ACC112 (cell line): ENCODE measurements at regions not wholly inside any gene's neighbourhood (a gene's known extent, or its start where the extent isn't known, plus 50 kb on each side); places are given as distances from the start of the nearest gene placed in this dataset.

Experiments used
- H2AFZ ChIP-seq: fragments of 200-600 bp; sonication (generic); one replicate; pipeline ENCODE4 v1.6.0; 2017; ENCODE audit warnings: antibody characterized with exemption, low read length; ENCODE audit not compliant: unreplicated experiment
- H3K27ac ChIP-seq: fragments of 200-600 bp; sonication (generic); 2 replicates; pipeline ENCODE4 v1.5.1; 2014; ENCODE audit warnings: low read depth, mild to moderate bottlenecking, antibody characterized with exemption, low read length, moderate library complexity
- H3K27me3 ChIP-seq: fragments of 200-600 bp; sonication (generic); 2 replicates; pipeline ENCODE4 v1.6.1; 2014; ENCODE audit warnings: mild to moderate bottlenecking, antibody characterized with exemption, low read length, moderate library complexity, mixed read lengths; ENCODE audit not compliant: insufficient read depth
- H3K36me3 ChIP-seq: fragments of 200-600 bp; sonication (generic); 2 replicates; pipeline ENCODE4 v1.6.1; 2016; ENCODE audit warnings: mild to moderate bottlenecking, antibody characterized with exemption, low read length, moderate library complexity, mixed read lengths; ENCODE audit not compliant: insufficient read depth
- H3K4me1 ChIP-seq: fragments of 200-600 bp; sonication (generic); one replicate; pipeline ENCODE4 v1.6.1; 2016; ENCODE audit warnings: low read length, mixed read lengths; ENCODE audit not compliant: insufficient read depth, unreplicated experiment, control insufficient read depth
- H3K4me3 ChIP-seq: fragments of 200-600 bp; sonication (generic); 2 replicates; pipeline ENCODE4 v1.5.1; 2014; ENCODE audit warnings: mild to moderate bottlenecking, low read depth, low read length
- H3K79me2 ChIP-seq: fragments of 200-600 bp; sonication (generic); one replicate; pipeline ENCODE4 v1.6.0; 2016; ENCODE audit warnings: low read length; ENCODE audit not compliant: control insufficient read depth, unreplicated experiment, insufficient read depth

GRCh38 chr17:77349976-77350830 is 209.4 kb downstream of the SEC14L1 start:
- Histone ChIP-seq H3K27ac (peak overlapping the region; percentile 13; the same call in 1 of the 2 replicates), H3K79me2 (peaks cover 79% of the 10 kb centered on the region), H3K27me3 (no peaks in the 10 kb centered on the region), H3K4me1 (peaks cover 45% of the 10 kb centered on the region), H3K36me3 (no peaks in the 10 kb centered on the region), H2AFZ (no peak overlapping the region), H3K4me3 (no peak overlapping the region)

- H2AFZ ChIP-seq = no peak overlapping the region
- H3K36me3 ChIP-seq = no peaks in the 10 kb centered on the region; the same call in 1 of the 2 replicates
- no peak overlapping the region for H3K4me3 ChIP-seq
- H3K27ac ChIP-seq = no peak overlapping the region
- H3K4me1 ChIP-seq = peaks cover 57% of the 10 kb centered on the region
- no peaks in the 10 kb centered on the region for H3K27me3 ChIP-seq
- peaks cover 71% of the 10 kb centered on the region for H3K79me2 ChIP-seq
These were observed 211.7 kb downstream of the SEC14L1 start for GRCh38 chr17:77352441-77352840.

- H3K27me3 ChIP-seq = no peaks in the 10 kb centered on the region
- H3K36me3 ChIP-seq = no peaks in the 10 kb centered on the region; the same call in 1 of the 2 replicates
- no peak overlapping the region for H3K4me3 ChIP-seq
- H3K27ac ChIP-seq = peak overlapping the region; percentile 93
- peaks cover 71% of the 10 kb centered on the region for H3K79me2 ChIP-seq
- H2AFZ ChIP-seq = no peak overlapping the region
- H3K4me1 ChIP-seq = peaks cover 61% of the 10 kb centered on the region
These were observed 212.2 kb downstream of the SEC14L1 start for GRCh38 chr17:77352996-77353395.

GRCh38 chr17:77353684-77354419 is 213.1 kb downstream of the SEC14L1 start:
- Histone ChIP-seq H3K27me3 (no peaks in the 10 kb centered on the region), H3K27ac (peak overlapping the region; percentile 93), H3K4me1 (peaks cover 62% of the 10 kb centered on the region), H2AFZ (no peak overlapping the region), H3K36me3 (no peaks in the 10 kb centered on the region; the same call in 1 of the 2 replicates), H3K4me3 (no peak overlapping the region), H3K79me2 (peaks cover 72% of the 10 kb centered on the region)

GRCh38 chr17:77354420-77354669 is 213.6 kb downstream of the SEC14L1 start:
- no peak overlapping the region for H3K4me3 ChIP-seq
- no peaks in the 10 kb centered on the region for H3K27me3 ChIP-seq
- no peak overlapping the region for H2AFZ ChIP-seq
- H3K36me3 ChIP-seq = no peaks in the 10 kb centered on the region; the same call in 1 of the 2 replicates
- peaks cover 62% of the 10 kb centered on the region for H3K4me1 ChIP-seq
- H3K27ac ChIP-seq = peak overlapping the region; percentile 93
- H3K79me2 ChIP-seq = peaks cover 74% of the 10 kb centered on the region

GRCh38 chr17:77354670-77355455 is 214.1 kb downstream of the SEC14L1 start:
- peaks cover 74% of the 10 kb centered on the region for H3K79me2 ChIP-seq
- H3K27me3 ChIP-seq = no peaks in the 10 kb centered on the region
- H3K27ac ChIP-seq = peak overlapping the region; percentile 93
- H2AFZ ChIP-seq = no peak overlapping the region
- H3K4me3 ChIP-seq = no peak overlapping the region
- H3K4me1 ChIP-seq = peaks cover 58% of the 10 kb centered on the region
- H3K36me3 ChIP-seq = no peaks in the 10 kb centered on the region; the same call in 1 of the 2 replicates

GRCh38 chr17:77356109-77356689 is 215.4 kb downstream of the SEC14L1 start:
- Histone ChIP-seq H2AFZ (no peak overlapping the region), H3K27me3 (no peaks in the 10 kb centered on the region), H3K4me1 (peaks cover 44% of the 10 kb centered on the region), H3K4me3 (no peak overlapping the region), H3K79me2 (peaks cover 72% of the 10 kb centered on the region), H3K36me3 (no peaks in the 10 kb centered on the region; the same call in 1 of the 2 replicates), H3K27ac (peak overlapping the region; percentile 82)

GRCh38 chr17:77356690-77357201 is 216.0 kb downstream of the SEC14L1 start:
- Histone ChIP-seq H3K4me1 (peaks cover 39% of the 10 kb centered on the region), H3K27ac (peak overlapping the region; percentile 82), H3K4me3 (no peak overlapping the region), H3K27me3 (no peaks in the 10 kb centered on the region), H2AFZ (no peak overlapping the region), H3K79me2 (peaks cover 71% of the 10 kb centered on the region), H3K36me3 (no peaks in the 10 kb centered on the region; the same call in 1 of the 2 replicates)

GRCh38 chr17:77358801-77359200 is 218.0 kb downstream of the SEC14L1 start:
- Histone ChIP-seq H3K36me3 (no peaks in the 10 kb centered on the region; the same call in 1 of the 2 replicates), H2AFZ (no peak overlapping the region), H3K27ac (no peak overlapping the region), H3K4me3 (no peak overlapping the region), H3K4me1 (peaks cover 47% of the 10 kb centered on the region), H3K79me2 (peaks cover 71% of the 10 kb centered on the region), H3K27me3 (no peaks in the 10 kb centered on the region)

- Histone ChIP-seq H3K79me2 (peaks cover 70% of the 10 kb centered on the region), H3K4me3 (no peak overlapping the region), H2AFZ (no peak overlapping the region), H3K27ac (no peak overlapping the region), H3K27me3 (no peaks in the 10 kb centered on the region), H3K36me3 (no peaks in the 10 kb centered on the region; the same call in 1 of the 2 replicates), H3K4me1 (peaks cover 47% of the 10 kb centered on the region)
These were observed 218.5 kb downstream of the SEC14L1 start for GRCh38 chr17:77359236-77359635.
